Fibroblast of pulmonary artery (primary cell): ENCODE measurements at regions not wholly inside any gene's neighbourhood (a gene's known extent, or its start where the extent isn't known, plus 50 kb on each side); places are given as distances from the start of the nearest gene placed in this dataset.

Experiments used
- DNase-seq: peaks from one replicate; pipeline ENCODE4 v3.0.0-alpha.2; 2010; ENCODE audit warnings: low read depth
- H3K4me3 ChIP-seq: replicated peaks from 2 replicates; pipeline ENCODE4 v1.5.1; 2011; ENCODE audit warnings: low read depth, mild to moderate bottlenecking, control low read depth, low read length, moderate library complexity
- CTCF ChIP-seq: IDR thresholded peaks from 2 replicates; pipeline ENCODE4 v1.5.1; 2011; ENCODE audit warnings: mild to moderate bottlenecking, control low read depth, low read length, inconsistent platforms; ENCODE audit errors: missing control alignments

- DNase-seq = no peak
- no peak for TF ChIP-seq CTCF
- H3K4me3 ChIP-seq = no peak overlapping the region
These were observed 419.8 kb upstream of the TPM1 start for GRCh38 chr15:62622775-62623174.

GRCh38 chr15:62624547-62625378 lies 417.8 kb upstream of the TPM1 start:
- H3K4me3 ChIP-seq = no peak overlapping the region
- no peak for TF ChIP-seq CTCF
- DNase-seq = peak; percentile 27

- TF ChIP-seq CTCF = no peak
- DNase-seq = peak; percentile 24
These were observed 417.0 kb upstream of the TPM1 start for GRCh38 chr15:62625429-62626033.

GRCh38 chr15:62626903-62627302 lies 415.6 kb upstream of the TPM1 start:
- H3K4me3 ChIP-seq = no peak overlapping the region
- no peak for DNase-seq
- TF ChIP-seq CTCF = no peak

More at GRCh38 chr15:62625429-62626033, 417.0 kb upstream of the TPM1 start:
- H3K4me3 ChIP-seq = no peak overlapping the region

- no peak for DNase-seq
- H3K4me3 ChIP-seq = no peak overlapping the region
- no peak for TF ChIP-seq CTCF
These were observed 411.3 kb upstream of the TPM1 start for GRCh38 chr15:62631076-62631724.

- H3K4me3 ChIP-seq = no peak overlapping the region
- TF ChIP-seq CTCF = no peak
- no peak for DNase-seq
These were observed 405.5 kb upstream of the TPM1 start for GRCh38 chr15:62636823-62637573.
